ENCODE measurements at regions not wholly inside any gene's neighbourhood (a gene's known extent, or its start where the extent isn't known, plus 50 kb on each side); places are given as distances from the start of the nearest gene placed in this dataset.

GRCh38 chr10:59108886-59109288 lies 67.6 kb upstream of the PHYHIPL start:
- TF ChIP-seq CTCF (IDR thresholded peaks at IDR 0.05; ENCODE audit: poor library complexity, severe bottlenecking) (no peak), POLR2AphosphoS5 (IDR thresholded peaks at IDR 0.05) (no peak), EZH2 (IDR thresholded peaks at IDR 0.05; ENCODE audit: borderline replicate concordance, insufficient read depth, low read length, poor library complexity, severe bottlenecking) (no peak), MXI1 (conservative IDR thresholded peaks at IDR 0.05; ENCODE audit: poor library complexity, severe bottlenecking) (no peak), EP300 (conservative IDR thresholded peaks at IDR 0.05; ENCODE audit: poor library complexity, severe bottlenecking) (no peak)
- TF ChIP-seq, protein P1, sequence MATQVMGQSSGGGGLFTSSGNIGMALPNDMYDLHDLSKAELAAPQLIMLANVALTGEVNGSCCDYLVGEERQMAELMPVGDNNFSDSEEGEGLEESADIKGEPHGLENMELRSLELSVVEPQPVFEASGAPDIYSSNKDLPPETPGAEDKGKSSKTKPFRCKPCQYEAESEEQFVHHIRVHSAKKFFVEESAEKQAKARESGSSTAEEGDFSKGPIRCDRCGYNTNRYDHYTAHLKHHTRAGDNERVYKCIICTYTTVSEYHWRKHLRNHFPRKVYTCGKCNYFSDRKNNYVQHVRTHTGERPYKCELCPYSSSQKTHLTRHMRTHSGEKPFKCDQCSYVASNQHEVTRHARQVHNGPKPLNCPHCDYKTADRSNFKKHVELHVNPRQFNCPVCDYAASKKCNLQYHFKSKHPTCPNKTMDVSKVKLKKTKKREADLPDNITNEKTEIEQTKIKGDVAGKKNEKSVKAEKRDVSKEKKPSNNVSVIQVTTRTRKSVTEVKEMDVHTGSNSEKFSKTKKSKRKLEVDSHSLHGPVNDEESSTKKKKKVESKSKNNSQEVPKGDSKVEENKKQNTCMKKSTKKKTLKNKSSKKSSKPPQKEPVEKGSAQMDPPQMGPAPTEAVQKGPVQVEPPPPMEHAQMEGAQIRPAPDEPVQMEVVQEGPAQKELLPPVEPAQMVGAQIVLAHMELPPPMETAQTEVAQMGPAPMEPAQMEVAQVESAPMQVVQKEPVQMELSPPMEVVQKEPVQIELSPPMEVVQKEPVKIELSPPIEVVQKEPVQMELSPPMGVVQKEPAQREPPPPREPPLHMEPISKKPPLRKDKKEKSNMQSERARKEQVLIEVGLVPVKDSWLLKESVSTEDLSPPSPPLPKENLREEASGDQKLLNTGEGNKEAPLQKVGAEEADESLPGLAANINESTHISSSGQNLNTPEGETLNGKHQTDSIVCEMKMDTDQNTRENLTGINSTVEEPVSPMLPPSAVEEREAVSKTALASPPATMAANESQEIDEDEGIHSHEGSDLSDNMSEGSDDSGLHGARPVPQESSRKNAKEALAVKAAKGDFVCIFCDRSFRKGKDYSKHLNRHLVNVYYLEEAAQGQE (IDR thresholded peaks at IDR 0.05; ENCODE audit: borderline replicate concordance): no peak
